Right atrium auricular region (tissue), 2 donors: ENCODE measurements at regions not wholly inside any gene's neighbourhood (a gene's known extent, or its start where the extent isn't known, plus 50 kb on each side); places are given as distances from the start of the nearest gene placed in this dataset.

Experiments
- DNase-seq: peaks from one replicate; pipeline ENCODE4 v3.0.0-alpha.2; 2019; ENCODE audit warnings: low spot score
- H3K27ac ChIP-seq, 2 donors: fragments of 200-600 bp; sonication (generic); 1 replicate in 1 of 2; 2 replicates in 1 of 2; pipeline ENCODE4 v1.5.1; 2016 to 2019
- H3K27me3 ChIP-seq, 2 donors: fragments of 200-600 bp; sonication (generic); one replicate each; pipeline versions ENCODE4 v1.5.1 to v1.6.0; 2017 to 2019
- H3K36me3 ChIP-seq: fragments of 200-600 bp; sonication (generic); one replicate; pipeline ENCODE4 v1.5.1; 2016
- H3K4me1 ChIP-seq, 2 donors: fragments of 200-600 bp; sonication (generic); one replicate each; pipeline versions ENCODE4 v1.5.1 to v1.6.0; 2017 to 2019
- H3K4me3 ChIP-seq, 2 donors: fragments of 200-600 bp; sonication (generic); 1 replicate in 1 of 2; 2 replicates in 1 of 2; pipeline ENCODE4 v1.5.1; 2017 to 2019; ENCODE audit warnings: mild to moderate bottlenecking in 1 of 2, moderate library complexity in 1 of 2
- H3K9me3 ChIP-seq, 2 donors: fragments of 200-600 bp; sonication (generic); one replicate each; pipeline ENCODE4 v1.5.1; 2019
- CTCF ChIP-seq, 2 donors: fragments of 200-600 bp; sonication (generic); IDR thresholded peaks; one replicate each; pipeline ENCODE4 v1.5.1; 2019; ENCODE audit warnings: antibody characterized with exemption in 2 of 2

GRCh38 chr1:181990728-181991127 is 70.8 kb downstream of the ZNF648 start:
- Histone ChIP-seq H3K9me3 (no peaks in the 10 kb centered on the region), H3K36me3 (no peaks in the 10 kb centered on the region), H3K4me1 (no peaks in the 10 kb centered on the region), H3K27ac (no peak overlapping the region), H3K27me3 (no peaks in the 10 kb centered on the region), H3K4me3 (no peak overlapping the region)
- TF ChIP-seq CTCF (IDR thresholded peaks at IDR 0.05), result no peak
- DNase-seq, result no peak

GRCh38 chr1:181989261-181989920 is 72.1 kb downstream of the ZNF648 start:
- no peak for DNase-seq
- Histone ChIP-seq H3K36me3 (no peaks in the 10 kb centered on the region), H3K4me3 (no peak overlapping the region), H3K9me3 (no peaks in the 10 kb centered on the region), H3K27me3 (no peaks in the 10 kb centered on the region), H3K4me1 (no peaks in the 10 kb centered on the region), H3K27ac (no peak overlapping the region)
- TF ChIP-seq CTCF (IDR thresholded peaks at IDR 0.05), result no peak

GRCh38 chr1:181987996-181988395 is 73.5 kb downstream of the ZNF648 start:
- DNase-seq, result no peak
- no peaks in the 10 kb centered on the region for H3K36me3 ChIP-seq
- no peaks in the 10 kb centered on the region for H3K9me3 ChIP-seq
- TF ChIP-seq CTCF (IDR thresholded peaks at IDR 0.05), result no peak
- H3K4me3 ChIP-seq, result no peak overlapping the region
- H3K4me1 ChIP-seq, result no peaks in the 10 kb centered on the region
- H3K27me3 ChIP-seq, result no peaks in the 10 kb centered on the region
- no peak overlapping the region for H3K27ac ChIP-seq

- H3K4me3 ChIP-seq, result no peak overlapping the region
- H3K36me3 ChIP-seq, result no peaks in the 10 kb centered on the region
- H3K9me3 ChIP-seq, result no peaks in the 10 kb centered on the region
- no peak for TF ChIP-seq CTCF (IDR thresholded peaks at IDR 0.05)
- no peak for DNase-seq
- H3K27me3 ChIP-seq, result no peaks in the 10 kb centered on the region
- H3K27ac ChIP-seq, result no peak overlapping the region
- no peaks in the 10 kb centered on the region for H3K4me1 ChIP-seq
Measured at GRCh38 chr1:181987334-181987895, 74.1 kb downstream of the ZNF648 start.

- no peak for DNase-seq
- Histone ChIP-seq H3K36me3 (no peaks in the 10 kb centered on the region), H3K9me3 (no peaks in the 10 kb centered on the region), H3K27ac (no peak overlapping the region), H3K27me3 (no peaks in the 10 kb centered on the region), H3K4me3 (no peak overlapping the region), H3K4me1 (no peaks in the 10 kb centered on the region)
- TF ChIP-seq CTCF (IDR thresholded peaks at IDR 0.05), result no peak
Measured at GRCh38 chr1:181986907-181987305, 74.6 kb downstream of the ZNF648 start.
